GM23338 (cell line): ENCODE measurements at regions not wholly inside any gene's neighbourhood (a gene's known extent, or its start where the extent isn't known, plus 50 kb on each side); places are given as distances from the start of the nearest gene placed in this dataset.

Source experiments
- ATAC-seq: fragments of 200-7000 bp; cut with Tn5 transposase; 3 replicates; pipeline ENCODE4 v1.9.1; 2020
- DNase-seq: peaks from one replicate; pipeline ENCODE4 v3.0.0-alpha.2; 2015; ENCODE audit warnings: low spot score
- H2AFZ ChIP-seq: fragments of 200-600 bp; sonication (generic); 2 replicates; pipeline ENCODE4 v1.8.0; 2016; ENCODE audit warnings: antibody characterized with exemption, mild to moderate bottlenecking, moderate library complexity
- H3F3A ChIP-seq: fragments of 200-600 bp; sonication (generic); replicated peaks from 2 replicates; pipeline ENCODE4 v1.8.0; 2017; ENCODE audit warnings: antibody characterized with exemption, mixed run types, low read depth
- H3K27ac ChIP-seq: fragments of 200-600 bp; sonication (generic); 2 replicates; pipeline ENCODE4 v1.6.1; 2016; ENCODE audit warnings: low read depth
- H3K27me3 ChIP-seq: fragments of 200-600 bp; sonication (generic); 2 replicates; pipeline ENCODE4 v1.8.0; 2016; ENCODE audit warnings: mild to moderate bottlenecking, mixed run types, moderate library complexity; ENCODE audit not compliant: insufficient read depth
- H3K36me3 ChIP-seq: fragments of 200-600 bp; sonication (generic); 2 replicates; pipeline ENCODE4 v1.8.0; 2016; ENCODE audit warnings: mild to moderate bottlenecking; ENCODE audit not compliant: insufficient read depth
- H3K4me1 ChIP-seq: fragments of 200-600 bp; sonication (generic); 2 replicates; pipeline ENCODE4 v1.8.0; 2016; ENCODE audit warnings: mild to moderate bottlenecking, moderate library complexity; ENCODE audit not compliant: insufficient read depth
- H3K4me2 ChIP-seq: fragments of 200-600 bp; sonication (generic); 2 replicates; pipeline ENCODE4 v1.7.1; 2017; ENCODE audit warnings: mixed run types
- H3K4me3 ChIP-seq: fragments of 200-600 bp; sonication (generic); 2 replicates; pipeline ENCODE4 v1.6.1; 2016; ENCODE audit warnings: mixed run types
- H3K79me2 ChIP-seq: fragments of 200-600 bp; sonication (generic); replicated peaks from 2 replicates; pipeline ENCODE4 v1.8.0; 2017; ENCODE audit warnings: mild to moderate bottlenecking; ENCODE audit not compliant: insufficient read depth
- H3K9me2 ChIP-seq: fragments of 200-600 bp; sonication (generic); 2 replicates; pipeline ENCODE4 v1.8.0; 2017; ENCODE audit not compliant: insufficient read depth
- H4K20me1 ChIP-seq: fragments of 200-600 bp; sonication (generic); replicated peaks from 2 replicates; pipeline ENCODE4 v1.8.0; 2017; ENCODE audit warnings: mild to moderate bottlenecking; ENCODE audit not compliant: insufficient read depth
- H3K27ac Mint-ChIP-seq: 2 replicates; pipeline ENCODE4 v1.8.0; 2020; ENCODE audit warnings: inconsistent platforms, mild to moderate bottlenecking, moderate library complexity, mixed read lengths
- H3K27me3 Mint-ChIP-seq: 3 replicates; pipeline ENCODE4 v1.8.0; 2022; ENCODE audit warnings: low read depth, mild to moderate bottlenecking, moderate library complexity, mixed read lengths, inconsistent platforms; ENCODE audit not compliant: insufficient read depth, poor library complexity
- H3K36me3 Mint-ChIP-seq: 3 replicates; pipeline ENCODE4 v1.8.0; 2021; ENCODE audit warnings: low read depth, mild to moderate bottlenecking, inconsistent platforms, moderate library complexity, mixed read lengths
- H3K4me1 Mint-ChIP-seq: 3 replicates; pipeline ENCODE4 v1.8.0; 2020; ENCODE audit warnings: mild to moderate bottlenecking, inconsistent platforms, mixed read lengths
- H3K4me3 Mint-ChIP-seq: 3 replicates; pipeline ENCODE4 v1.8.0; 2021; ENCODE audit warnings: moderate library complexity, mild to moderate bottlenecking, inconsistent platforms, mixed read lengths
- H3K9me3 Mint-ChIP-seq: 3 replicates; pipeline ENCODE4 v1.8.0; 2020; ENCODE audit warnings: moderate library complexity, mild to moderate bottlenecking, inconsistent platforms, mixed read lengths
- CTCF ChIP-seq, 2 experiments: fragments of 200-600 bp in 1 of 2; sonication (generic) in 1 of 2; conservative IDR thresholded peaks; 2 replicates each; pipeline versions ENCODE4 v1.5.1 to v1.6.1; 2016 to 2017; ENCODE audit warnings: antibody characterized with exemption in 2 of 2, low read depth in 2 of 2, mild to moderate bottlenecking in 2 of 2, moderate library complexity in 1 of 2
- ETS1 ChIP-seq: IDR thresholded peaks from 2 replicates; pipeline ENCODE4 v1.6.1; 2016; ENCODE audit warnings: antibody characterized with exemption
- EZH2 ChIP-seq: fragments of 200-600 bp; sonication (generic); IDR thresholded peaks from one replicate; pipeline ENCODE4 v1.8.0; 2017; ENCODE audit warnings: antibody characterized with exemption, mild to moderate bottlenecking, low read depth; ENCODE audit not compliant: unreplicated experiment
- EZH2phosphoT487 ChIP-seq: fragments of 200-600 bp; sonication (generic); IDR thresholded peaks from one replicate; pipeline ENCODE4 v1.8.1; 2018; ENCODE audit warnings: antibody characterized with exemption; ENCODE audit not compliant: unreplicated experiment
- JUNB ChIP-seq: IDR thresholded peaks from one replicate; pipeline ENCODE4 v1.6.1; 2016; ENCODE audit warnings: antibody characterized with exemption; ENCODE audit not compliant: unreplicated experiment
- POLR2AphosphoS5 ChIP-seq: IDR thresholded peaks from 2 replicates; pipeline ENCODE4 v1.6.1; 2016; ENCODE audit warnings: antibody characterized with exemption, low read depth
- REST ChIP-seq: IDR thresholded peaks from one replicate; pipeline ENCODE4 v1.6.1; 2018; ENCODE audit warnings: antibody characterized with exemption; ENCODE audit not compliant: unreplicated experiment
- ZNF331 ChIP-seq: fragments of 250-450 bp; sonication (Bioruptor Pico); IDR thresholded peaks from 2 replicates; pipeline ENCODE4 v1.5.0; 2020; ENCODE audit warnings: low read depth, mild to moderate bottlenecking, moderate library complexity
- TF ChIP-seq, protein P1 (sequence below): fragments of 250-450 bp; sonication (Bioruptor Pico); IDR thresholded peaks from 2 replicates; pipeline ENCODE4 v1.5.0; 2020; ENCODE audit warnings: mild to moderate bottlenecking, moderate library complexity

- TF ChIP-seq ETS1 (no peak), POLR2AphosphoS5 (no peak), EZH2phosphoT487 (no peak), CTCF (conservative IDR thresholded peaks at IDR 0.05; ENCODE audit: low read depth in 2 of 2) (no peak), ZNF331 (CRISPR knock-in tag) (no peak), REST (no peak)
Measured at GRCh38 chr5:89086390-89087086, 203.6 kb upstream of the MEF2C start (continued).

GRCh38 chr5:89083791-89084190 is 200.8 kb upstream of the MEF2C start:
- no peaks in the 10 kb centered on the region for H3K36me3 ChIP-seq
- H3K27ac Mint-ChIP-seq: no peak overlapping the region
- H3K4me1 ChIP-seq: 0 out of 2 replicates have a peak, but pooled peaks cover 5% of the 10 kb centered on the region
- no peak overlapping the region for H3K4me3 ChIP-seq
- H3K9me3 Mint-ChIP-seq: no peaks in the 10 kb centered on the region
- no peak for DNase-seq
- no peak overlapping the region for H3K4me3 Mint-ChIP-seq
- no peaks in the 10 kb centered on the region for H3K36me3 Mint-ChIP-seq
- ATAC-seq: no peak
- no peaks in the 10 kb centered on the region for H3K79me2 ChIP-seq
- no peaks in the 10 kb centered on the region for H3K27me3 ChIP-seq
- no peaks in the 10 kb centered on the region for H3K27me3 Mint-ChIP-seq
- H3K4me2 ChIP-seq: no peak overlapping the region
- no peak overlapping the region for H2AFZ ChIP-seq
- H3K9me2 ChIP-seq: no peaks in the 10 kb centered on the region
- peaks cover 8% of the 10 kb centered on the region; the same call in 2 of the 3 replicates for H3K4me1 Mint-ChIP-seq
- TF ChIP-seq JUNB: no peak
- no peak for TF ChIP-seq CTCF (conservative IDR thresholded peaks at IDR 0.05; ENCODE audit: low read depth in 2 of 2)
- TF ChIP-seq EZH2: no peak
- TF ChIP-seq, protein P1, sequence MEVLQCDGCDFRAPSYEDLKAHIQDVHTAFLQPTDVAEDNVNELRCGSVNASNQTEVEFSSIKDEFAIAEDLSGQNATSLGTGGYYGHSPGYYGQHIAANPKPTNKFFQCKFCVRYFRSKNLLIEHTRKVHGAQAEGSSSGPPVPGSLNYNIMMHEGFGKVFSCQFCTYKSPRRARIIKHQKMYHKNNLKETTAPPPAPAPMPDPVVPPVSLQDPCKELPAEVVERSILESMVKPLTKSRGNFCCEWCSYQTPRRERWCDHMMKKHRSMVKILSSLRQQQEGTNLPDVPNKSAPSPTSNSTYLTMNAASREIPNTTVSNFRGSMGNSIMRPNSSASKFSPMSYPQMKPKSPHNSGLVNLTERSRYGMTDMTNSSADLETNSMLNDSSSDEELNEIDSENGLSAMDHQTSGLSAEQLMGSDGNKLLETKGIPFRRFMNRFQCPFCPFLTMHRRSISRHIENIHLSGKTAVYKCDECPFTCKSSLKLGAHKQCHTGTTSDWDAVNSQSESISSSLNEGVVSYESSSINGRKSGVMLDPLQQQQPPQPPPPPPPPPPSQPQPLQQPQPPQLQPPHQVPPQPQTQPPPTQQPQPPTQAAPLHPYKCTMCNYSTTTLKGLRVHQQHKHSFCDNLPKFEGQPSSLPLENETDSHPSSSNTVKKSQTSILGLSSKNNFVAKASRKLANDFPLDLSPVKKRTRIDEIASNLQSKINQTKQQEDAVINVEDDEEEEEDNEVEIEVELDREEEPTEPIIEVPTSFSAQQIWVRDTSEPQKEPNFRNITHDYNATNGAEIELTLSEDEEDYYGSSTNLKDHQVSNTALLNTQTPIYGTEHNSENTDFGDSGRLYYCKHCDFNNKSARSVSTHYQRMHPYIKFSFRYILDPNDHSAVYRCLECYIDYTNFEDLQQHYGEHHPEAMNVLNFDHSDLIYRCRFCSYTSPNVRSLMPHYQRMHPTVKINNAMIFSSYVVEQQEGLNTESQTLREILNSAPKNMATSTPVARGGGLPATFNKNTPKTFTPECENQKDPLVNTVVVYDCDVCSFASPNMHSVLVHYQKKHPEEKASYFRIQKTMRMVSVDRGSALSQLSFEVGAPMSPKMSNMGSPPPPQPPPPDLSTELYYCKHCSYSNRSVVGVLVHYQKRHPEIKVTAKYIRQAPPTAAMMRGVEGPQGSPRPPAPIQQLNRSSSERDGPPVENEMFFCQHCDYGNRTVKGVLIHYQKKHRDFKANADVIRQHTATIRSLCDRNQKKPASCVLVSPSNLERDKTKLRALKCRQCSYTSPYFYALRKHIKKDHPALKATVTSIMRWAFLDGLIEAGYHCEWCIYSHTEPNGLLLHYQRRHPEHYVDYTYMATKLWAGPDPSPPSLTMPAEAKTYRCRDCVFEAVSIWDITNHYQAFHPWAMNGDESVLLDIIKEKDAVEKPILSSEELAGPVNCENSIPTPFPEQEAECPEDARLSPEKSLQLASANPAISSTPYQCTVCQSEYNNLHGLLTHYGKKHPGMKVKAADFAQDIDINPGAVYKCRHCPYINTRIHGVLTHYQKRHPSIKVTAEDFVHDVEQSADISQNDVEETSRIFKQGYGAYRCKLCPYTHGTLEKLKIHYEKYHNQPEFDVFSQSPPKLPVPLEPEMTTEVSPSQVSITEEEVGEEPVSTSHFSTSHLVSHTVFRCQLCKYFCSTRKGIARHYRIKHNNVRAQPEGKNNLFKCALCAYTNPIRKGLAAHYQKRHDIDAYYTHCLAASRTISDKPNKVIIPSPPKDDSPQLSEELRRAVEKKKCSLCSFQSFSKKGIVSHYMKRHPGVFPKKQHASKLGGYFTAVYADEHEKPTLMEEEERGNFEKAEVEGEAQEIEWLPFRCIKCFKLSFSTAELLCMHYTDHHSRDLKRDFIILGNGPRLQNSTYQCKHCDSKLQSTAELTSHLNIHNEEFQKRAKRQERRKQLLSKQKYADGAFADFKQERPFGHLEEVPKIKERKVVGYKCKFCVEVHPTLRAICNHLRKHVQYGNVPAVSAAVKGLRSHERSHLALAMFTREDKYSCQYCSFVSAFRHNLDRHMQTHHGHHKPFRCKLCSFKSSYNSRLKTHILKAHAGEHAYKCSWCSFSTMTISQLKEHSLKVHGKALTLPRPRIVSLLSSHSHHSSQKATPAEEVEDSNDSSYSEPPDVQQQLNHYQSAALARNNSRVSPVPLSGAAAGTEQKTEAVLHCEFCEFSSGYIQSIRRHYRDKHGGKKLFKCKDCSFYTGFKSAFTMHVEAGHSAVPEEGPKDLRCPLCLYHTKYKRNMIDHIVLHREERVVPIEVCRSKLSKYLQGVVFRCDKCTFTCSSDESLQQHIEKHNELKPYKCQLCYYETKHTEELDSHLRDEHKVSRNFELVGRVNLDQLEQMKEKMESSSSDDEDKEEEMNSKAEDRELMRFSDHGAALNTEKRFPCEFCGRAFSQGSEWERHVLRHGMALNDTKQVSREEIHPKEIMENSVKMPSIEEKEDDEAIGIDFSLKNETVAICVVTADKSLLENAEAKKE (CRISPR knock-in tag): no peak
- no peak for TF ChIP-seq ZNF331 (CRISPR knock-in tag)
- H4K20me1 ChIP-seq: no peaks in the 10 kb centered on the region
- no peaks in the 10 kb centered on the region for H3F3A ChIP-seq
- no peak overlapping the region for H3K27ac ChIP-seq
